ENCODE measurements at regions not wholly inside any gene's neighbourhood (a gene's known extent, or its start where the extent isn't known, plus 50 kb on each side); places are given as distances from the start of the nearest gene placed in this dataset.
A peak's percentile ranks its signal among the peaks of the same experiment; 100 is the strongest.
"Not testable (repeated sequence)": the region's sequence is repeated elsewhere in the genome, so short reads cannot be mapped to it uniquely, and the experiment has no call there.

DNA sequence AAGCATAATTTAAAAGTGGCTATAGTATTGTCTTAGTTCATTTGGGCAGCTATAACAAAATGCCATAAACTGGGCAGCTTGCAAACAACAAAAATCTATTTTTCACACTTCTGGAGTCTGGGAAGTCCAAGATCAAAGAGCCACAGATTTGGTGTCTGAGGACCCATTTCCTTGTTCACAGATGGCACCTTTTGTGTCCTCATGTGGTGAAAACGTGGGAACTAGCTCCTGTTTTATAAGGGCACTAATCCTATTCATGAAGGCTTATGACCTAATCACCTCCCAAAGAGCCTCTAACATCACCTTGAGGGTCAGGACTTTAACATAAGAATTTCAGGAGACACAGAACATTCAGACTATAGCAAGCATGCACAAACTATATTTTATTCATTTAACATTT, 126.5 kb upstream of the WDFY3 start:
- no peak for DNase-seq (ENCODE audit: extremely low read depth in 1 of 11, low read depth in 9 of 11, low spot score in 4 of 11)

- no peak for DNase-seq (ENCODE audit: extremely low read depth in 1 of 11, low read depth in 9 of 11, low spot score in 4 of 11)
Measured at GRCh38 chr4:85094735-85095134, 128.2 kb upstream of the WDFY3 start.

DNA sequence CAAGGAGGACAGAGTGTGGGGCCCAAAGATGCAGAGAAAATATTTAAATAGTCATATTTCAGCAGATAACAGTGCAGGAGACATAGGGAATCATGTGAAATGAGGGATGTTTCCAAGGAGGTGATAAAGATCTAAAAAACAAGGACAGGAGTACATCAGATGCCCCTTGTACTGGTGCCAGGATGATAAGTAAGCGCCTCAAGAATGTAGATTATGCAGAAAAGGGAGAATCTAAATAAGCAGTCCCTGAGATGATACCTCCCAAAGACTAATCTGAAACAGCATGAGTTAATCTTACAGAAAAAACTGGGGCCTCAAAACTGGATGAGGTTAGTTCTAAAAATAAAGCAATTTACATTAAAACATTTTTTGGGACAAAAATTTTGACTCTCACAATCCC, 136.1 kb upstream of the WDFY3 start:
- no peak for DNase-seq (ENCODE audit: extremely low read depth in 1 of 11, low read depth in 9 of 11, low spot score in 4 of 11)

- no peak for DNase-seq (ENCODE audit: extremely low read depth in 1 of 11, low read depth in 9 of 11, low spot score in 4 of 11)
Measured at GRCh38 chr4:85106166-85106565, 139.7 kb upstream of the WDFY3 start.

DNA sequence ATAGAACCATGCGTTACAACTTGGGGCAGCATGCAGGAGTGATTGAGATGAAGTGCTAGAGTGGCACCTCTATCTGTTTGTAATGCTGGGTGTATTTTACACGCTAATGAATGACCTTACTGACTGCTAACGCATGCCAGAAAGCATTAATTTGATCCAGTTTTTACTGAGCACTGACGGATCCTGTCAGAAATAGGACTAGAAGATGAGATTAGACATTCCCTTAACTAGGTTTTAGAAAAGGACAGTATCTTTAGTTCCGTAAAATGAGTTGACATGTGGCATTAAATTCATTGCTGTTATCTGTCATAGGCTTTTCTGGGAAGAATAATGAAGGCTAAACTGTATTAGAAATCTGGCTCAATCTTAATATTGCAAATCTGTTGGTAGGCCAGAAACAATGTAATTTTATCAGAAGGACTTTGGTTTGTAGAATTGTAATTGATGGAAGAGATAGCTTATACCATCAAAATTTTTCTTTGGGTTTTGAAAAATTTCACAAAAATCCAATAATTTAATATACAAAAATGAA, 140.4 kb upstream of the WDFY3 start:
- no peak for DNase-seq (ENCODE audit: extremely low read depth in 1 of 11, low read depth in 9 of 11, low spot score in 4 of 11)

DNA sequence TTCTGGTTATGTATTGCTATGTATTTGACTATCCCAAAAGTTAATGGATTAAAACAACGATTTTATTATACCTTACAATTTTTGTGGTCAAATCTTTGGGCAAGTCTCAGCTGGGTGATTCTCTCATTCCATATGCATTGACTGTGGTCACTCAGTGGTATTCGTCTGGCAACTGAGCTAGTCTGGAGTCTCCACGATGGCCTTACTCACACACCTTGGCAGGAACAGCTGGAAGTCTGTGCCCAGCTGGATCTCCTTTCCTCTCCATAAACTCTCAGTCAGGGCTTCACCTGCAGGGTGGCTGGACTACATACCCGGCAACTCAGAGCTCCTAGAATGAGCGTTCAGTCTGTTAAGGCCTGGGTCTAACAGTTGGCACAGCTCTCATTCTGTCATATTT, 141.1 kb upstream of the WDFY3 start:
- no peak for DNase-seq (ENCODE audit: extremely low read depth in 1 of 11, low read depth in 9 of 11, low spot score in 4 of 11)

DNA sequence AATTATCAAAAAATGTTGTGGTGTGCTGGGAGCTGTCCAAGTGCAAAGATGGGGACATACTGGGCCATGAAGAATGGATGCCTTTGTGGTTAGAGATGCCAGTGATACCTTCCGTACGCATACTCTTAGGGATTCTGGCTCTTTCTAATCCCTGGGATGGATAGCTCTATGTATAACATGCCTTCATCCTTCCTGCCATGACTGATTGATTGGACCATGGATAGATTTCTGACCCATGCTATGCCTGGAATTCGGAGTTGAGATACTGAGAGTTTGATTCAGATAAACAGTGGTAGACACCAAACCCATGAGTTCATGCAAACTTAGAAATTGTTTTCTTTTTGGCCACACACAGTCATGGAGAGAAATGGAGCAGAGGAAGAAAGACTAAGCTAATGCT, 147.2 kb upstream of the WDFY3 start:
- DNase-seq (ENCODE audit: extremely low read depth in 1 of 11, low read depth in 9 of 11, low spot score in 4 of 11) = no peak

GRCh38 chr4:85114526-85114925, 148.0 kb upstream of the WDFY3 start:
- DNase-seq (ENCODE audit: extremely low read depth in 1 of 11, low read depth in 9 of 11, low spot score in 4 of 11) = no peak

GRCh38 chr4:85116008-85116407, 149.5 kb upstream of the WDFY3 start:
- no peak for DNase-seq (ENCODE audit: extremely low read depth in 1 of 11, low read depth in 9 of 11, low spot score in 4 of 11)

- DNase-seq (ENCODE audit: extremely low read depth in 1 of 11, low read depth in 9 of 11, low spot score in 4 of 11) = no peak
Measured at GRCh38 chr4:85125688-85126087, 159.2 kb upstream of the WDFY3 start.

DNA sequence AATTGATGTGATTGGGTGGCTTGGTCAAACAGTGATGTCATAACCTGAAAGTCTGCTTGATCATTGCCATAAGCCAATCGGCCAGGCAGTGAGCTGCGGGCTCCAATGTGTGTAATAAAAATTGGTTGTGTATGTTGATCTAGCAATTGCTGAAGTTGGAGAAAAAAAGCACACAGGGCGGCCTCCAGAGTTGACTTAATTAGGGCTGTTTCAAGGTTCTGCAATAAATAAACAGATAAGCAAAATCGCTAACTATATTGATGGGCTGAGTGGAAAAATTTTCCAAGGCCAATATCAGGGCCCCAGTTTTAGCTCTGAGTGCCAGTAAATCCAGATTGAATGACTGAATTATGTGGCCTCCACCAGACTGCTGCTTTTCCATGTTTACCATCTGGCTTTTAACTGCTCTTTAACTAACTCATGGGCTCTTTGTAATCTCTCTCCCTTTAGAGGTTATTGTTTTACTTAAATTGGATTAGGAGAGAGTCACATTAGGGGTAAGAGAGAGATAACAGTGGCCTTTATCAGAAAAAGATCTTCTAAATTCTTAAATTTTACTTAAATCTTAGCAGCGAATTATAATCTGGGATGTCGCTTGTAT, 160.6 kb upstream of the WDFY3 start:
- DNase-seq (ENCODE audit: extremely low read depth in 1 of 11, low read depth in 9 of 11, low spot score in 4 of 11) = no peak

GRCh38 chr4:85127653-85128052, 161.2 kb upstream of the WDFY3 start:
- DNase-seq (ENCODE audit: extremely low read depth in 1 of 11, low read depth in 9 of 11, low spot score in 4 of 11) = peak in 2 of 11 donors; percentile 5 to 7

GRCh38 chr4:85128246-85129204, 162.0 kb upstream of the WDFY3 start:
- DNase-seq (ENCODE audit: extremely low read depth in 1 of 11, low read depth in 9 of 11, low spot score in 4 of 11) = no peak

- DNase-seq (ENCODE audit: extremely low read depth in 1 of 11, low read depth in 9 of 11, low spot score in 4 of 11) = not testable (repeated sequence)
Measured at GRCh38 chr4:85129354-85130125, 163.1 kb upstream of the WDFY3 start.

- no peak for DNase-seq (ENCODE audit: extremely low read depth in 1 of 11, low read depth in 9 of 11, low spot score in 4 of 11)
Measured at GRCh38 chr4:85132117-85132516, 165.6 kb upstream of the WDFY3 start.

DNA sequence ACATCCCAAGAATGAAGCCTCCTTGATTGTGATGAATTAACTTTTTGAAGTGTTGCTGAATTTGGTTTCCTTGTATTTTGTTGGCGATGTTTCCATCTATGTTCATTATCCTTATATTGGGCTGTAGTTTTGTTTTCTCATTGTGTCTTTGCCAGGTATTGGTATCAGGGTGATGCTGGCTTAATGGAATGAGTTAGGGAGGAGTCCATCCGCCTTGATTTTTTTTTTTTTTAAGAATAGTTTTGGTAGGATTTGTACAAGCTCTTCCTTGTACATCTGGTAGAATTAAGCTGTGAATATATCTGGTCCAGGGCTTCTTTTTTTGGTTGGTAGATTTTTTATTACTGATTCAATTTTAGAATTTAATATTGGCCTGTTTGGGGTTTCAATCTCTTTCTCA, 166.1 kb upstream of the WDFY3 start:
- DNase-seq (ENCODE audit: extremely low read depth in 1 of 11, low read depth in 9 of 11, low spot score in 4 of 11) = no peak

DNA sequence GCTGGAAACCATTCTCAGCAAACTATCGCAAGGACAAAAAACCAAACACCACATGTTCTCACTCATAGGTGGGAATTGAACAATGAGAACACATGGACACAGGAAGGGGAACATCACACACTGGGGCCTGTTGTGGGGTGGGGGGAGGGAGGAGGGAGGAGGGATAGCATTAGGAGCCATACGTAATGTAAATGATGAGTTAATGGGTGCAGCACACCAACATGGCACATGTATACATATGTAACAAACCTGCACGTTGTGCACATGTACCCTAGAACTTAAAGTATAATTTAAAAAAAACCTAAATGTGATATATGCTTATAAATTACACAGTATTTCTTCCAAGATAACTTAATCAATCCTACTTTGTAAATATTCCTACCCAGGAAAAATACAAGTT, 173.3 kb upstream of the WDFY3 start:
- not testable (repeated sequence) for DNase-seq (ENCODE audit: extremely low read depth in 1 of 11, low read depth in 9 of 11, low spot score in 4 of 11)

- no peak for DNase-seq (ENCODE audit: extremely low read depth in 1 of 11, low read depth in 9 of 11, low spot score in 4 of 11)
Measured at GRCh38 chr4:85142451-85142850, 176.0 kb upstream of the WDFY3 start.

GRCh38 chr4:85147481-85148076, 181.1 kb upstream of the WDFY3 start:
- peak; percentile 19 to 71 (median 46) for DNase-seq (ENCODE audit: extremely low read depth in 1 of 11, low read depth in 9 of 11, low spot score in 4 of 11)

Measured in renal cortex interstitium (tissue), 11 donors.